SK-N-MC (cell line): ENCODE measurements at regions not wholly inside any gene's neighbourhood (a gene's known extent, or its start where the extent isn't known, plus 50 kb on each side); places are given as distances from the start of the nearest gene placed in this dataset.
"Not testable (repeated sequence)": the region's sequence is repeated elsewhere in the genome, so short reads cannot be mapped to it uniquely, and the experiment has no call there.

Experiments used
- DNase-seq: peaks from one replicate; pipeline ENCODE4 v3.0.0-alpha.2; 2011; ENCODE audit warnings: low read depth, low spot score
- H3K27ac ChIP-seq: fragments of 200-600 bp; sonication (generic); 2 replicates; pipeline ENCODE4 v1.5.1; 2016; ENCODE audit warnings: mixed run types
- H3K36me3 ChIP-seq: fragments of 200-600 bp; sonication (generic); 2 replicates; pipeline ENCODE4 v1.6.1; 2017; ENCODE audit warnings: antibody characterized with exemption, low read length, mixed read lengths; ENCODE audit not compliant: insufficient read depth
- H3K4me3 ChIP-seq: fragments of 200-600 bp; sonication (generic); 2 replicates; pipeline ENCODE4 v1.5.1; 2016
- H3K9ac ChIP-seq: fragments of 200-600 bp; sonication (generic); 2 replicates; pipeline ENCODE4 v1.8.0; 2017; ENCODE audit warnings: mixed run types, mixed read lengths; ENCODE audit not compliant: insufficient read length
- H3K9me3 ChIP-seq: fragments of 200-600 bp; sonication (generic); 2 replicates; pipeline ENCODE4 v1.6.1; 2017; ENCODE audit warnings: low read depth, mild to moderate bottlenecking, antibody characterized with exemption, low read length, moderate library complexity, mixed read lengths
- EZH2 ChIP-seq: fragments of 200-600 bp; sonication (generic); IDR thresholded peaks from one replicate; pipeline ENCODE4 v1.6.1; 2017; ENCODE audit warnings: antibody characterized with exemption
- FOXP2 ChIP-seq: optimal IDR thresholded peaks from 2 replicates; pipeline ENCODE3; 2011; ENCODE audit warnings: mild to moderate bottlenecking, moderate library complexity; ENCODE audit not compliant: insufficient read depth; ENCODE audit errors: extremely low read length, control extremely low read depth
- POLR2AphosphoS5 ChIP-seq: IDR thresholded peaks from 2 replicates; pipeline ENCODE4 v1.6.1; 2012; ENCODE audit warnings: mild to moderate bottlenecking, low read depth, low read length, borderline replicate concordance

GRCh38 chr11:97667057-97667456 is 1277.2 kb downstream of the JRKL start:
- Histone ChIP-seq H3K9me3 (no peaks in the 10 kb centered on the region), H3K9ac (no peak overlapping the region), H3K36me3 (no peaks in the 10 kb centered on the region), H3K27ac (no peak overlapping the region), H3K4me3 (no peak overlapping the region)
- DNase-seq = no peak
- TF ChIP-seq POLR2AphosphoS5 = no peak
- no peak for TF ChIP-seq FOXP2
- TF ChIP-seq EZH2 = no peak

GRCh38 chr11:97683733-97684132 is 1293.9 kb downstream of the JRKL start:
- Histone ChIP-seq H3K4me3 (no peak overlapping the region), H3K27ac (no peak overlapping the region), H3K36me3 (no peaks in the 10 kb centered on the region), H3K9me3 (no peaks in the 10 kb centered on the region), H3K9ac (no peak overlapping the region)
- no peak for TF ChIP-seq FOXP2
- no peak for TF ChIP-seq EZH2
- no peak for TF ChIP-seq POLR2AphosphoS5
- no peak for DNase-seq

GRCh38 chr11:97684486-97685439 is 1295.0 kb downstream of the JRKL start:
- no peaks in the 10 kb centered on the region for H3K36me3 ChIP-seq
- no peak overlapping the region for H3K27ac ChIP-seq
- TF ChIP-seq EZH2 = no peak
- TF ChIP-seq FOXP2 = no peak
- no peak for TF ChIP-seq POLR2AphosphoS5
- H3K9ac ChIP-seq = no peak overlapping the region
- no peaks in the 10 kb centered on the region for H3K9me3 ChIP-seq
- DNase-seq = no peak
- no peak overlapping the region for H3K4me3 ChIP-seq

GRCh38 chr11:97685695-97686094 is 1295.9 kb downstream of the JRKL start:
- no peak overlapping the region for H3K27ac ChIP-seq
- H3K36me3 ChIP-seq = no peaks in the 10 kb centered on the region
- no peaks in the 10 kb centered on the region for H3K9me3 ChIP-seq
- TF ChIP-seq POLR2AphosphoS5 = no peak
- DNase-seq = no peak
- no peak overlapping the region for H3K4me3 ChIP-seq
- H3K9ac ChIP-seq = no peak overlapping the region

GRCh38 chr11:97687111-97687510 is 1297.3 kb downstream of the JRKL start:
- Histone ChIP-seq H3K9ac (no peak overlapping the region), H3K4me3 (no peak overlapping the region), H3K9me3 (no peaks in the 10 kb centered on the region), H3K27ac (no peak overlapping the region), H3K36me3 (no peaks in the 10 kb centered on the region)
- DNase-seq = no peak
- TF ChIP-seq EZH2 (no peak), FOXP2 (no peak), POLR2AphosphoS5 (no peak)

- H3K9me3 ChIP-seq = no peaks in the 10 kb centered on the region
- H3K27ac ChIP-seq = no peak overlapping the region
- no peak for DNase-seq
- no peaks in the 10 kb centered on the region for H3K36me3 ChIP-seq
- no peak overlapping the region for H3K9ac ChIP-seq
- no peak overlapping the region for H3K4me3 ChIP-seq
- TF ChIP-seq EZH2 = no peak
- TF ChIP-seq POLR2AphosphoS5 = no peak
- no peak for TF ChIP-seq FOXP2
Measured at GRCh38 chr11:97691061-97691460, 1301.2 kb downstream of the JRKL start.

- no peak overlapping the region for H3K27ac ChIP-seq
- TF ChIP-seq POLR2AphosphoS5 = no peak
- TF ChIP-seq EZH2 = no peak
- TF ChIP-seq FOXP2 = no peak
- no peaks in the 10 kb centered on the region for H3K9me3 ChIP-seq
- no peaks in the 10 kb centered on the region for H3K36me3 ChIP-seq
- H3K9ac ChIP-seq = no peak overlapping the region
- H3K4me3 ChIP-seq = no peak overlapping the region
- no peak for DNase-seq
Measured at GRCh38 chr11:97702951-97703350, 1313.1 kb downstream of the JRKL start.

- Histone ChIP-seq H3K4me3 (no peak overlapping the region), H3K36me3 (no peaks in the 10 kb centered on the region), H3K9me3 (no peaks in the 10 kb centered on the region), H3K9ac (no peak overlapping the region), H3K27ac (no peak overlapping the region)
- no peak for TF ChIP-seq POLR2AphosphoS5
- no peak for TF ChIP-seq EZH2
- TF ChIP-seq FOXP2 = no peak
- DNase-seq = no peak
Measured at GRCh38 chr11:97703851-97704250, 1314.0 kb downstream of the JRKL start.

GRCh38 chr11:97705441-97705840 is 1315.3 kb upstream of the CNTN5 start:
- not testable (repeated sequence) for H3K4me3 ChIP-seq, DNase-seq, H3K27ac ChIP-seq, H3K9ac ChIP-seq, H3K9me3 ChIP-seq, H3K36me3 ChIP-seq
